ENCODE measurements at regions not wholly inside any gene's neighbourhood (a gene's known extent, or its start where the extent isn't known, plus 50 kb on each side); places are given as distances from the start of the nearest gene placed in this dataset.

GRCh38 chr10:3719024-3719843 lies 65.8 kb downstream of the KLF6 start:
- TF ChIP-seq, protein P1, sequence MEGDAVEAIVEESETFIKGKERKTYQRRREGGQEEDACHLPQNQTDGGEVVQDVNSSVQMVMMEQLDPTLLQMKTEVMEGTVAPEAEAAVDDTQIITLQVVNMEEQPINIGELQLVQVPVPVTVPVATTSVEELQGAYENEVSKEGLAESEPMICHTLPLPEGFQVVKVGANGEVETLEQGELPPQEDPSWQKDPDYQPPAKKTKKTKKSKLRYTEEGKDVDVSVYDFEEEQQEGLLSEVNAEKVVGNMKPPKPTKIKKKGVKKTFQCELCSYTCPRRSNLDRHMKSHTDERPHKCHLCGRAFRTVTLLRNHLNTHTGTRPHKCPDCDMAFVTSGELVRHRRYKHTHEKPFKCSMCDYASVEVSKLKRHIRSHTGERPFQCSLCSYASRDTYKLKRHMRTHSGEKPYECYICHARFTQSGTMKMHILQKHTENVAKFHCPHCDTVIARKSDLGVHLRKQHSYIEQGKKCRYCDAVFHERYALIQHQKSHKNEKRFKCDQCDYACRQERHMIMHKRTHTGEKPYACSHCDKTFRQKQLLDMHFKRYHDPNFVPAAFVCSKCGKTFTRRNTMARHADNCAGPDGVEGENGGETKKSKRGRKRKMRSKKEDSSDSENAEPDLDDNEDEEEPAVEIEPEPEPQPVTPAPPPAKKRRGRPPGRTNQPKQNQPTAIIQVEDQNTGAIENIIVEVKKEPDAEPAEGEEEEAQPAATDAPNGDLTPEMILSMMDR (IDR thresholded peaks at IDR 0.05): no peak
- no peak for TF ChIP-seq EZH2 (IDR thresholded peaks at IDR 0.05; ENCODE audit: borderline replicate concordance, insufficient read depth, low read depth, low read length, poor library complexity, severe bottlenecking)

Data from B cell (primary cell).